Neural crest cell (in vitro differentiated cells): ENCODE measurements at regions not wholly inside any gene's neighbourhood (a gene's known extent, or its start where the extent isn't known, plus 50 kb on each side); places are given as distances from the start of the nearest gene placed in this dataset.

ENCODE experiments used
- DNase-seq: peaks from one replicate; pipeline ENCODE4 v3.0.0; 2021; ENCODE audit warnings: low read depth, mixed read lengths, low spot score
- H3K27ac Mint-ChIP-seq: one replicate; pipeline ENCODE4 v1.8.0; 2021; ENCODE audit warnings: mild to moderate bottlenecking, mixed read lengths; ENCODE audit not compliant: unreplicated experiment
- H3K27me3 Mint-ChIP-seq: 2 replicates; pipeline ENCODE4 v1.8.0; 2021; ENCODE audit warnings: low read depth, mild to moderate bottlenecking, mixed read lengths
- H3K36me3 Mint-ChIP-seq: 2 replicates; pipeline ENCODE4 v1.8.0; 2021; ENCODE audit warnings: low read depth, mild to moderate bottlenecking, mixed read lengths
- H3K4me1 Mint-ChIP-seq: 2 replicates; pipeline ENCODE4 v1.8.0; 2021; ENCODE audit warnings: mixed read lengths
- H3K4me3 Mint-ChIP-seq: one replicate; pipeline ENCODE4 v1.8.0; 2021; ENCODE audit warnings: mild to moderate bottlenecking, mixed read lengths
- H3K9me3 Mint-ChIP-seq: 2 replicates; pipeline ENCODE4 v1.8.0; 2021; ENCODE audit warnings: mixed read lengths
- TF ChIP-seq, protein P1 (sequence below): fragments of 200-600 bp; sonication (generic); conservative IDR thresholded peaks from 2 replicates; pipeline ENCODE4 v1.5.0; 2021; ENCODE audit warnings: antibody characterized with exemption, mild to moderate bottlenecking

DNA sequence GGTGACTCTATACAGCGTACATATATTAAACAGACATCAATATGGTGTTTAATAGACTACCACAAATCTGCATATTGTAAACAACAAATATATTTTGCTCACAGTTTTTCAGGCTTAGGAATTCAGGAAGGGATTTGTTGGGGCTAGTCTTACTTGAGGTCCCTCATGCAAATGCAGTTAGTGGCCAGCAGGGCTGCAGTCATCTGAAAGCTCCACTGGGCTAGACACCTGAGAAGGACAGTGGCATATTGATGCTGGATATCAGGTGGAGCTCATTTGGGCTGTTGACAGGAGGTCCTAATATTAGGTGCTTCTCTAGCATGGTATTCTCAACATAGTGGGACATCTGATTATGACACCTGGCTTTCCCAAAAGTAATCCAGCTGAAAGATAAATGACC lies 493.8 kb upstream of the PABPC4L start:
- Mint-ChIP-seq H3K9me3 (peaks cover 5% of the 10 kb centered on the region), H3K27me3 (no peaks in the 10 kb centered on the region), H3K4me3 (no peak overlapping the region), H3K27ac (no peak overlapping the region), H3K4me1 (peaks cover 5% of the 10 kb centered on the region), H3K36me3 (no peaks in the 10 kb centered on the region)
- DNase-seq = no peak
- TF ChIP-seq, protein P1, sequence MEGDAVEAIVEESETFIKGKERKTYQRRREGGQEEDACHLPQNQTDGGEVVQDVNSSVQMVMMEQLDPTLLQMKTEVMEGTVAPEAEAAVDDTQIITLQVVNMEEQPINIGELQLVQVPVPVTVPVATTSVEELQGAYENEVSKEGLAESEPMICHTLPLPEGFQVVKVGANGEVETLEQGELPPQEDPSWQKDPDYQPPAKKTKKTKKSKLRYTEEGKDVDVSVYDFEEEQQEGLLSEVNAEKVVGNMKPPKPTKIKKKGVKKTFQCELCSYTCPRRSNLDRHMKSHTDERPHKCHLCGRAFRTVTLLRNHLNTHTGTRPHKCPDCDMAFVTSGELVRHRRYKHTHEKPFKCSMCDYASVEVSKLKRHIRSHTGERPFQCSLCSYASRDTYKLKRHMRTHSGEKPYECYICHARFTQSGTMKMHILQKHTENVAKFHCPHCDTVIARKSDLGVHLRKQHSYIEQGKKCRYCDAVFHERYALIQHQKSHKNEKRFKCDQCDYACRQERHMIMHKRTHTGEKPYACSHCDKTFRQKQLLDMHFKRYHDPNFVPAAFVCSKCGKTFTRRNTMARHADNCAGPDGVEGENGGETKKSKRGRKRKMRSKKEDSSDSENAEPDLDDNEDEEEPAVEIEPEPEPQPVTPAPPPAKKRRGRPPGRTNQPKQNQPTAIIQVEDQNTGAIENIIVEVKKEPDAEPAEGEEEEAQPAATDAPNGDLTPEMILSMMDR = peak; percentile 27

DNA sequence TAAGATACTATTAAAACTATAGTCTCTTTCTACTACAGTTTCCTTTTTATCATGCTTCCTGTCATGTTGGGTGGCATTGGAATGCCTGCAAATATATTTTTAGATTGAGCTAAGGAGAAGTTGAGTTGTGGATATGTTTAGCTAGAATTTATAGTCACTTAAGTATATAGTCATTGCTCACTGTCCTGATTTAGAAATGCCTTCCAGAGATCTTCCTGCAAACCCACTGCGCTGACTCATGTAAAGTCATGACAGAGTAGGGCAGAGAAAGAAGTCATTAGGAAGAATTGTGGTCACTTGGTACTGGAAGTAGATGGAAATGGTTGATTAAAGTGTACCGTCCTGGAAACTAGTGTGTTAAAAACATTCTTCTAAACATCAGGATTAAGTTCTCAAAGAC lies 490.3 kb upstream of the PABPC4L start:
- H3K4me3 Mint-ChIP-seq = no peak overlapping the region
- no peak for DNase-seq
- TF ChIP-seq, protein P1 = no peak
- H3K36me3 Mint-ChIP-seq = no peaks in the 10 kb centered on the region
- no peaks in the 10 kb centered on the region for H3K27me3 Mint-ChIP-seq
- no peak overlapping the region for H3K27ac Mint-ChIP-seq
- H3K9me3 Mint-ChIP-seq = peaks cover 4% of the 10 kb centered on the region
- no peaks in the 10 kb centered on the region for H3K4me1 Mint-ChIP-seq

DNA sequence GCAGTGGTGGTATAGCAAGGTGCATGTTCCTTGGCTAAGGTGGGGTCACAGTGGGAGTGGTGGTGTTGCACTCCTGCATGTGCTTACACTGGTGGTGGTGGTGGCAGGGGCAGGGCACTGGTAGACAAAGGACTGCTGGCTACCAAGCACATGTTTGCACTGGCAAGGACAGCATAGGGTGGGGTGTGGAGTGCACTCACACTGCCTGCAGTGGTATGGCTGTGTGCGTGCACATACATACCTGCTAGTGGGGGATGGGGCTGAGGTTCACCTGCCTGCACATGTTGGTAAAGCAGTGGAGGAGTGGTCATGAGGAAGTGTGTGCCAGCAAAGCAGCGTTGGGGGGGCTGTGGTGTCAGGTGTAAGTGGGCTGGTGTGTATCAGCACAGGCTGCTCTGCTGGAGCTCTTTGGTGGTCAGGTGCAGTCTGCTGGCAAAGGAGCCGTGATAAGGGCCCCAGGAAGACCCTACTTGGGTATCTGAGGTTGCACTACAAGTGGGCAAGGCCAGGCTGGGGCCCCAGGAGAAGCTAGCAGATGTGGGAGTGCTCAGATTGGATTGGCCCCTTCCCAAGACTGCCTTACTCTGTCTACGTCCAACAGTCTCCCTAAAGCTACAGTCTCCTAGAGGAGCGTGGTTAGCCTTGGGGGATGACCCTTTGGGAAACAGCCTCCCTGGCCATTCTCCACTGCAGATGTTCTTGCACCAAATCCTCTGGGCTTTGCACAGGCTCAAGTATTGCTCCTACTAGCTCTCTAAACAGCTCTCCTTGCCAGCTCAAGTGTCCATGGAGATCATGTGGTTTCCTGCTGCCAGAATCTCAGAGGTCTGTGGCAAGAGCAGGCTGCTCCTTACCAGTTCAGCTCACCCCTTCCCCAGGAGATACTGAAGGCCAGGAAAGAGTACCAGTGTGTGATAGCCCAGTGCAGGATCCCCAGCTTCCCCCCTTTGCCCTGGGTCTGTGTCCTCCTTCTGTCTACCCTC lies 486.3 kb upstream of the PABPC4L start:
- Mint-ChIP-seq H3K9me3 (peaks cover 12% of the 10 kb centered on the region), H3K4me1 (no peaks in the 10 kb centered on the region), H3K27ac (no peak overlapping the region), H3K4me3 (no peak overlapping the region), H3K27me3 (no peaks in the 10 kb centered on the region), H3K36me3 (no peaks in the 10 kb centered on the region)
- no peak for DNase-seq
- TF ChIP-seq, protein P1 = no peak

GRCh38 chr4:134677209-134677814 lies 475.7 kb upstream of the PABPC4L start:
- Mint-ChIP-seq H3K36me3 (no peaks in the 10 kb centered on the region), H3K27me3 (no peaks in the 10 kb centered on the region), H3K4me3 (no peak overlapping the region), H3K4me1 (no peaks in the 10 kb centered on the region), H3K27ac (no peak overlapping the region), H3K9me3 (peaks cover 3% of the 10 kb centered on the region)
- TF ChIP-seq, protein P1 = no peak
- no peak for DNase-seq

DNA sequence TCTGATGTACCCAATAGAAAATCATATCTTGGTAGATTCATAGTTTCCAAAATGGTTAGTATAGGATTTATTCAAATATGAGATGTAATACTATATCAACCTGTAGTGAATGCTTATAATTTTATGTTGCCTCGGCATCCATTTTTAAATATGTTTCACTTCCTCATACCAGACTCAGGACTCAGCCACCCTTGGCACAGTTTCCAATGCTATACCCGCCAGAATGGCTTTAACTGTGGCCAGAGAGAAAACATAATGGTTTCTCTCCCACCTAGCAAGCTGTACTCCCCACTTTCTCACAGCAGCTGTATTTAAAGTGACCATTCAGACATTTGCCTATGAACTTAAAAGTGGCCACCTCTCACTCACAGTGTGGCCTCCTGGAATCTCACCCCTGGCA lies 466.6 kb upstream of the PABPC4L start:
- DNase-seq = no peak
- TF ChIP-seq, protein P1 = no peak
- H3K4me3 Mint-ChIP-seq = no peak overlapping the region
- H3K27me3 Mint-ChIP-seq = no peaks in the 10 kb centered on the region
- H3K9me3 Mint-ChIP-seq = no peaks in the 10 kb centered on the region
- H3K27ac Mint-ChIP-seq = no peak overlapping the region
- no peaks in the 10 kb centered on the region for H3K36me3 Mint-ChIP-seq
- no peaks in the 10 kb centered on the region for H3K4me1 Mint-ChIP-seq
